ENCODE measurements at regions not wholly inside any gene's neighbourhood (a gene's known extent, or its start where the extent isn't known, plus 50 kb on each side); places are given as distances from the start of the nearest gene placed in this dataset.
"Not testable (repeated sequence)": the region's sequence is repeated elsewhere in the genome, so short reads cannot be mapped to it uniquely, and the experiment has no call there.

DNA sequence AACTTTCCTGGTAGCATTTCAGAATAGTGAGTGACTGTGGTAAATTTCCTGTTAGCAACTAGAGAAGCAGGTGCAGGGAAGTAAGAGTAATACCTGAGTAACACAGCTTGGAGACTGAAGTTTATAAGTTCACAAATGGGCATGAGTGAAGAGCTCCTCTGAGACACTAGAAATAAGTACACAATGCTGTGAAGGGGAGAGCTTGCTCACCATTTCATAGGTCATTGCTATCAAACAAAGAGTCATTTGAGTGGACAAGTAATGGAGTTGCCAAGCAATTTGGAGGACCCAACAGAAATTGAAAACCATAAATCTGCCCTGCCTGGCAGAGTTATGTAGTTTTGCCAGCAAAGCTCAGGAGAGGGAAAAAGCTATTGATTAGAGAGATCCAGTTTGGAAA, 523.6 kb downstream of the TRAM1L1 start:
- in situ Hi-C loops (cut with MboI; ENCODE audit: low sequenced_read_pairs) = no loop called here

DNA sequence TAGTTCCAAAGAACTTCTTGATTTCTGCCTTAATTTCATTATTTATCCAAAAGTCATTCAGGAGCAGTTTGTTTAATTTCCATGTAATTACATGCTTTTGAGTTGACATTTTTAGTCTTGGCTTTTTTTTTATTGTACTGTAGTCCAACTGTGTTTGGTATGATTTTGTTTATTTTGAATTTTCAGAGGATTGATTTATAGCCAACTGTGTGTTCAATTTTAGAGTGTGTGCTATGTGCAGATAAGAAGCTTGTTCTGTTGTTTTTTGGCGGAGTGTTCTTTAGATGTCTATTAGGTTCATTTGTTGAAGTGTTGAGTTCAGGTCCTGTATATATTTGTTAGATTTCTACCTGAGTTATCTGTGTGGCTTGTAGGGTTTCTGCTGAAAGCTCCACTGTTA, 533.6 kb downstream of the TRAM1L1 start:
- in situ Hi-C loops (cut with MboI; ENCODE audit: low sequenced_read_pairs) = no loop called here

- in situ Hi-C loops (cut with MboI; ENCODE audit: low sequenced_read_pairs) = no loop called here
Observed at GRCh38 chr4:116547632-116548031, 537.7 kb downstream of the TRAM1L1 start.

DNA sequence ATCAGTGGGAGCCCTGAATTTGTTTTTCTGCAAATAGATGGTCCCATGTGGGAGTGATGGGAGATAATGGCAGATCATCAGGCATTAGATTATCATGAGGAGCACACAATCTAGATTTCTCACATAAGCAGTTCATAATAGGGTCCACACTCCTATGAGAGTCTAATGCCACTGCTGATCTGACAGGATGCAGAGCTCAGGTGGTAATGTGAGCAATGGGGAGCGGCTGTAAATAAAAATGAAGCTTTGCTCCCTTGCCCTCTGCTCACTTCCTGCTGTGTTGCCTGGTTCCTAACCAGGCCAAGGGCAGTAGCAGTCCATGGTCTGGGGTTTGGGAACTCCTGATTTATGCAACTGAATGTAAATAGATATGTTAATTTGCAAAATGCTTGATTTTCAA, 538.6 kb downstream of the TRAM1L1 start:
- in situ Hi-C loops (cut with MboI; ENCODE audit: low sequenced_read_pairs) = no loop called here

DNA sequence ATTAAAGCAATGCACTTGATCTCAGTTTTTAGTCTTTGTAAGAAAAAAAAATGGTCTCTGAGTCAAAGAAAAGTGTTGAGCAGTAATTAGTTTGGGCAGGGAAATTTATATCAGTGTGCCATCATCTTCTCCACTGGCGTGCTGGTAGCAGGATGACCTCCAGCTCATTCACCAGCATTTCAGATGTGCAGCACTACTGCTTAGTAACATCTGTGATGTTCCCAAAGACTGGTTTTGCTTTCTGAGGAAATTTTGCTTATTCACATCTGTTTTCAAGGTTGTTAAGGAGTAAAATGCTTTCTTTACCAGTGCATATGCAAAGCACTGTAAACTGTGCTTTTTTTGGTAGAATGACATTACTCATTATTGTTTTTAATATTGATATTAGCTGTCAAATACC, 540.4 kb downstream of the TRAM1L1 start:
- in situ Hi-C loops (cut with MboI; ENCODE audit: low sequenced_read_pairs) = no loop called here

DNA sequence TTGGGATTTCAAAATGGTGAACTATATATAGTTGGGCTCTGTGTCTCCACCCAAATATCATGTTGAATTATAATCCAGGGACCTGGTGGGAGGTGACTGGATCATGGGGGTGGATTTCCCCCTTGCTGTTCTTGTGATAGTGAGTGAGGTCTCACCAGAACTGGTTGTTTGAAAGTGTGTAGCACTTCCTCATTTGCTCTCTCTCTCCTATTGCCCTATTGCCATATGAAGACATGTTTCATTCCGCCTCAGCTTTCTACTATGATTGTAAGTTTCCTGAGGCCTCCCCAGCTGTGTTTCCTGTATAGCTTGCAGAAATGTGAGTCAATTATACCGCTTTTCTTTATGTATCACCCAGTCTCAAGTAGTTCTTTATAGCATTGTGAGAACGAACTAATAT, 545.6 kb downstream of the TRAM1L1 start:
- in situ Hi-C loops (cut with MboI; ENCODE audit: low sequenced_read_pairs) = no loop called here

DNA sequence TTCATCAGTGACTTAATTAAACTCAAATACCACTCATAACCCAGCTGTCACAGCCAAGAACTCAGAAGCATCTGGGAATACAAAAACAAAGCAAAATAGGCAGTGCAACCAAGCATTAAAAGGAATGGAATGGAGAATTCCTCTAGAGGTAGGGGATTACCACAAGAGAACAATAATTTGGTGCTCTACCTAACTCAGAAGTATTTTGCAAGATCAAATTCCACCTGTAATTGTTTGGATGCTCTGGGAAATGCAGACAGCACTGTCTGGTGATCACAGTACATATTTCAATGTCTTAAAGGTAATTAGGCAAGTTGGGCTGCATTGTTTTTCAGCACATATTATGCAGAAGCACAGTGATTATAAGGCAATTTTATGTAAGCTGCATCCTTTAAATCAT, 547.5 kb downstream of the TRAM1L1 start:
- in situ Hi-C loops (cut with MboI; ENCODE audit: low sequenced_read_pairs) = no loop called here

DNA sequence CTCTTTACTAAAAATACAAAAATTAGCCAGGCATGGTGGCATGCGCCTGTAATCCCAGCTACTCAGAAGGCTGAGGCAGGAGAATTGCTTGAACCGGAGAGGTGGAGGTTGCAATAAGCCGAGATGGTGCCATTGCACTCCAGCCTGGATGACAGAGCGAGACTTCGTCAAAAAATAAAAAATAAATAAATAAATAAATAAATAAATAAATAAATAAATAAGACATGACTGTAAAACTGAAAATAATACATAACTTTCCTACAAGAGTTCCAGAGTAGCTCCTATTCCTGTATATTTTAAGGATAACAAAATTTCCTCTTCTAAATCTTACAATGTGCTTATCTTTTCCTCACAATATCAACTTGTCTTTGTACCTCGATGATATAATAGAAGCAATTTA, 549.4 kb downstream of the TRAM1L1 start:
- in situ Hi-C loops (cut with MboI; ENCODE audit: low sequenced_read_pairs) = not testable (repeated sequence)

- in situ Hi-C loops (cut with MboI; ENCODE audit: low sequenced_read_pairs) = no loop called here
Observed at GRCh38 chr4:116531870-116532269, 553.5 kb downstream of the TRAM1L1 start.

DNA sequence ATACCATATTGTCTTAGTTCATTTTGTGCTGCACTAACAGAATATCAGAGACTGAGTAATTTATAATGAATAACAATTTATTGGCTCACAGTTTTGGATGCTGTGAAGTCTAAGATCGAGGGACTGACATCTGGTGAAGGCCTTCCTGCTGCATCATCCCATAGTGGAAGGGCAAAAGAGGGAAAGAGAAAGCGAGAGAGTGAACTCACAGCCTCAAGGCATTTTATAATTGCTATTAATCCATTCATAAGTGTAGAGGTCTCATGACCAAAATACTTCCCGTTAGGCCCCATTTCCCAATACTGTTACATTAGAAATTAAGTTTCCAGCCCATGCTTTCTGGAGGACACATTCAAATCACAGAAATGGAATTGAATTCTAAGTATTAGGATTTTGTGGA, 554.4 kb downstream of the TRAM1L1 start:
- in situ Hi-C loops (cut with MboI; ENCODE audit: low sequenced_read_pairs) = no loop called here

DNA sequence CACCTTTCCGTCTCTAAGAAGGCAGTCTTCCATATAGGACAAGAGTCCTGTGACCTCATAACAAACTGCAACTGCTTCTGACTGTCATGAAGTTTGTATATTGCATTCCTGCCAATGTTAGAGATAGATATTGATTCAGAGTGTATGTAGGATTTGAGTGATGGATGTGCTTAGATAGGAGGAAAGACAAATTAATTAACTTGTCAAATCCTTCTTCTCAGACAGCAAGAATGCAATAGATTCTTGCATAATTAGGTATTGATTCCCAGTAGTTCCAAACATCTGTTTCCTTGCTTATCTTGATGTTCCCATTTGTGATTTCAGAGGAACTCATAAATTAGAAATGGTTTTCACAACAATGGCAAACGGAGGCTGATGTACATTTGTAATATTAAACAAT, 555.3 kb downstream of the TRAM1L1 start:
- in situ Hi-C loops (cut with MboI; ENCODE audit: low sequenced_read_pairs) = no loop called here

DNA sequence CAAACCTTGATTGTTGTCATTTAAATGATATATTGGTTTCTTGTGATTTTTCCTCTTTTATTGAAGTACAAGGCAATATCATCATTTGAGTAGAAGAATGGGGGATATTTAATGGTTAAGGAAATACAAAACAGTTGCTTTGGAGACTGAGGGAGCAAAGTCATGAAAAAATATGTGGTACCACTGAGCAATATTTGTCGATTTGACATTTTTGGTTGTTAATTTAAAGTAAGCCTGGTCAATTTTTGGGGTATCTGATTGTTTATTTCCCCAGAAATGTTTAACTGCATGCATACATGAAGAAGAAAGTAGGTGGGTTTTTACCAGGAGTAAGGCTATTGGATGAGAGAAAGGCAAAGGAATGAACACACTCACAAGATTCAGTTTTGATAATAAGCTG, 556.2 kb downstream of the TRAM1L1 start:
- in situ Hi-C loops (cut with MboI; ENCODE audit: low sequenced_read_pairs) = no loop called here

GRCh38 chr4:116522922-116523321, 562.5 kb downstream of the TRAM1L1 start:
- in situ Hi-C loops (cut with MboI; ENCODE audit: low sequenced_read_pairs) = no loop called here

DNA sequence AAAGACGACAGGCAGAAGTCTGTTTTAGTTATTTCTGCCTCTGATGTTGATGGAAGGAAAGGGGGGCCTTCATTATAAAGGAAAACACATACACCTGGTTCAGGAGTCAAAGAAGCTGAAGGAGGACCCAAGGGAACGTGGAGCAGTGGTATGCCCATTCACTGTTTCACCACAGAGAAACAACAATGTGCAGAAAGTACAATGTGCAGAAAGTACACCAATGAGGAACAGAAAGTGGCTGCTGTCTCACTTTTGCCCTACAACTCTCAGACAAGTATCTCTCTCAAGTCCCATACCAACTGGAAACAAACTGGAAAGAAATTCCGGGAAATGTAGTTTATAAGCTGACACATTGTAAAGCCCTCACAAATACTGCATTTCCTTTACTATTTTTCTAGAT, 564.5 kb downstream of the TRAM1L1 start:
- in situ Hi-C loops (cut with MboI; ENCODE audit: low sequenced_read_pairs) = no loop called here

GRCh38 chr4:116516711-116517110, 568.7 kb downstream of the TRAM1L1 start:
- in situ Hi-C loops (cut with MboI; ENCODE audit: low sequenced_read_pairs) = no loop called here

GRCh38 chr4:116515959-116516358, 569.4 kb downstream of the TRAM1L1 start:
- in situ Hi-C loops (cut with MboI; ENCODE audit: low sequenced_read_pairs) = no loop called here

- in situ Hi-C loops (cut with MboI; ENCODE audit: low sequenced_read_pairs) = no loop called here
Observed at GRCh38 chr4:116512552-116512951, 572.8 kb downstream of the TRAM1L1 start.

DNA sequence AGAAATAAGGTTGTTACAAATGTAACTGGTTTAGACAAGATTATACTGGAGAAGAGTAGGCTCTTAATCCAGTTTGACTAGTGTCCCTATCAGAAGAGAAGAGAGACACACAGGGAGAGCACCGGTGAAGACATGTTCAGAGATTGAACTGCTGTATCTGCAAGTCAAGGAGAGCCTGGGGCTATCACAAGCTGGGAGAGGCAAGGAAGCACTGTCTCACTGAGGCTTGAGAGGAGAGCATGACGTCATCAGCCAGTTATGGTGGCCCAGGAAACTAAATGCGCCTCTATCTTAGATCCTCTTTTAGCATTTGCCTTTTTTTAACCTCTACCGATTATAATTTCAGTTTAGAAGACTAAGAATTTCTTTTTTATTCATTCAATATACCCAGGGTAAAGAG, 583.4 kb downstream of the TRAM1L1 start:
- in situ Hi-C loops (cut with MboI; ENCODE audit: low sequenced_read_pairs) = no loop called here

- in situ Hi-C loops (cut with MboI; ENCODE audit: low sequenced_read_pairs) = no loop called here
Observed at GRCh38 chr4:116500225-116500624, 585.2 kb downstream of the TRAM1L1 start.

DNA sequence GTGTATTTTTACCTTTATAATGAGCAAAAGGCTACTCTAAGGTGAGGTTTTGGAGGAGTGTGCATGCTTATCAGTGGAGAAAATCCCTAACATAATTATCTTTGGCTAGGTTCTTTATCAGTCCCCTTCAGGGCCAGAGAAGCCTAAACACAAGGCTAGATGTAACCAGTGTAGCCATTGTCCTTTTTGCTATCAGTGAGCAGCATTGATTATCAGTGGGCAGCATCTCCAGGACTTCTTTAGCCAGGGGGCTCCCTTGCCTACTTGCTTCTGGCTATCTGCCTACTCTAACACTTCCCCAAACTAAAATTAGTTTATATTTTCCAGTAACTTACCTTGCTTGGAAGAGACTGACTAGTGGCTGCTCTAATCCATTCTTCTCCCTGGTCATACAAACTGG, 595.6 kb downstream of the TRAM1L1 start:
- in situ Hi-C loops (cut with MboI; ENCODE audit: low sequenced_read_pairs) = no loop called here

DNA sequence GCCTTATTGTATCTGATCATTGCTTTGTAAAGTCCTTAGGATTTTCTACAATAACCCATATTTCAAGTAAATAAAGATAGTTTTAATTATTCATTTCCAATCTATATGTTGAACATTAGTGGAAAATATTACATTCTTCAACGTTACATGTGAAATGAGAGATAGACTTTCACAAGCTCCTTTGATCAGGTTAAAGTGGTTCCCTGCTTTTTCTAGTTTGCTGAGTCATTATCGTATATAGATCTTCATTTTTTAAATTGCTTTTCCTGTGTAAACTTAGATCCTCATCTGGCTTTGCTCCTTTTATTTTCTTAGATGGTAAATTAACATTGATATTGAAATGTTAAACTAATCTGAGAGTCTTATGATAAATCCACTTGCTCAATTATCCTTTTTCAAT, 599.0 kb downstream of the TRAM1L1 start:
- in situ Hi-C loops (cut with MboI; ENCODE audit: low sequenced_read_pairs) = no loop called here

GRCh38 chr4:116480546-116480945, 604.8 kb downstream of the TRAM1L1 start:
- in situ Hi-C loops (cut with MboI; ENCODE audit: low sequenced_read_pairs) = no loop called here

- in situ Hi-C loops (cut with MboI; ENCODE audit: low sequenced_read_pairs) = no loop called here
Observed at GRCh38 chr4:116478343-116478742, 607.0 kb downstream of the TRAM1L1 start.

GRCh38 chr4:116469582-116469981, 615.8 kb downstream of the TRAM1L1 start:
- in situ Hi-C loops (cut with MboI; ENCODE audit: low sequenced_read_pairs) = no loop called here
